ENCODE measurements at regions not wholly inside any gene's neighbourhood (a gene's known extent, or its start where the extent isn't known, plus 50 kb on each side); places are given as distances from the start of the nearest gene placed in this dataset.

DNA sequence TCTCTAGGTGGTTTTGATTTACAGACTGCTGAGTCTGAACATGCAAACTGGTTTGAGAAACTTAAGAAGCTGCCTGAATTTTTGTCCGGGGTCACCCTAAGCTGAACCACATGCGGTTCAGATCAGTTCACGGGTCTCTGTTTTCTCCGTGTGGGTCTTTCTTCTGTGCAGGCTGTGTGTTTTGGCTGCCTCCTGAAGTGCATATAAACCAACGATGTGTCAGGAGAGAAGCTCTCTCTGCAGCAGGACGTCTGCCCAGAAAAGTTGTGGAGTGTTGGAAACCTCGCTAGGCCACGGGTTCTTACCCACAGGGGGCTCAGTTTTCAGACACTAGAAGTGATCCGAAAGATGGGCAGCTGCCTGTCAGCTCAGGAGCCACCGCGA, 364.2 kb downstream of the IRX2 start:
- H3K4me1 ChIP-seq (ENCODE audit: control extremely low read depth in 1 of 4, control insufficient read depth in 4 of 4, insufficient read depth in 4 of 4, low read length in 3 of 4) = no peaks in the 10 kb centered on the region
- no peak overlapping the region for H3K27ac ChIP-seq (ENCODE audit: insufficient read depth in 1 of 2, low read depth in 1 of 2, low read length in 2 of 2, poor library complexity in 1 of 2, severe bottlenecking in 2 of 2)
- no peak overlapping the region for H3K4me3 ChIP-seq (ENCODE audit: control insufficient read depth in 1 of 7, extremely low read depth in 1 of 7, insufficient read depth in 4 of 7, low read depth in 2 of 7, low read length in 6 of 7)
- H3K36me3 ChIP-seq (ENCODE audit: control insufficient read depth in 4 of 4, insufficient read depth in 4 of 4, low read length in 3 of 4) = no peaks in the 10 kb centered on the region
- ChIA-PET POLR2A (no interaction called here), CTCF (no interaction called here)
- H3K9me3 ChIP-seq (ENCODE audit: control extremely low read depth in 1 of 5, control insufficient read depth in 4 of 5, insufficient read depth in 2 of 5, low read depth in 1 of 5, low read length in 4 of 5) = no peaks in the 10 kb centered on the region
- peaks cover 0 to 3% (median 0%) of the 10 kb centered on the region in 5 experiments for H3K27me3 ChIP-seq (replicated peaks in 2 of 5; ENCODE audit: control insufficient read depth in 4 of 5, insufficient read depth in 5 of 5, low read length in 4 of 5)
- no peak for DNase-seq
- WGBS (ENCODE audit: insufficient coverage) = 90% methylated on average over 11 of the region's 11 CpGs

GRCh38 chr5:2385818-2386217, 365.7 kb downstream of the IRX2 start:
- Histone ChIP-seq H3K4me1 (ENCODE audit: control extremely low read depth in 1 of 4, control insufficient read depth in 4 of 4, insufficient read depth in 4 of 4, low read length in 3 of 4) (no peaks in the 10 kb centered on the region), H3K36me3 (ENCODE audit: control insufficient read depth in 4 of 4, insufficient read depth in 4 of 4, low read length in 3 of 4) (no peaks in the 10 kb centered on the region), H3K27ac (ENCODE audit: insufficient read depth in 1 of 2, low read depth in 1 of 2, low read length in 2 of 2, poor library complexity in 1 of 2, severe bottlenecking in 2 of 2) (no peak overlapping the region), H3K27me3 (replicated peaks in 2 of 5; ENCODE audit: control insufficient read depth in 4 of 5, insufficient read depth in 5 of 5, low read length in 4 of 5) (peaks cover 0 to 3% (median 0%) of the 10 kb centered on the region in 5 experiments), H3K9me3 (ENCODE audit: control extremely low read depth in 1 of 5, control insufficient read depth in 4 of 5, insufficient read depth in 2 of 5, low read depth in 1 of 5, low read length in 4 of 5) (no peaks in the 10 kb centered on the region), H3K4me3 (ENCODE audit: control insufficient read depth in 1 of 7, extremely low read depth in 1 of 7, insufficient read depth in 4 of 7, low read depth in 2 of 7, low read length in 6 of 7) (no peak overlapping the region)
- CTCF ChIA-PET = no interaction called here
- no peak for DNase-seq
- WGBS (ENCODE audit: insufficient coverage) = 76% methylated on average over 2 of the region's 3 CpGs
- POLR2A ChIA-PET = no interaction called here

GRCh38 chr5:2383698-2384065, 367.8 kb downstream of the IRX2 start:
- H3K27me3 ChIP-seq (replicated peaks in 2 of 5; ENCODE audit: control insufficient read depth in 4 of 5, insufficient read depth in 5 of 5, low read length in 4 of 5) = peaks cover 0 to under 1% (median 0%) of the 10 kb centered on the region in 5 experiments
- H3K9me3 ChIP-seq (ENCODE audit: control extremely low read depth in 1 of 5, control insufficient read depth in 4 of 5, insufficient read depth in 2 of 5, low read depth in 1 of 5, low read length in 4 of 5) = peaks cover 0 to 1% (median 0%) of the 10 kb centered on the region in 5 experiments
- ChIA-PET CTCF (no interaction called here), POLR2A (no interaction called here)
- WGBS (ENCODE audit: insufficient coverage) = 67% methylated on average over 10 of the region's 10 CpGs
- no peak overlapping the region for H3K4me3 ChIP-seq (ENCODE audit: control insufficient read depth in 1 of 7, extremely low read depth in 1 of 7, insufficient read depth in 4 of 7, low read depth in 2 of 7, low read length in 6 of 7)
- H3K4me1 ChIP-seq (ENCODE audit: control extremely low read depth in 1 of 4, control insufficient read depth in 4 of 4, insufficient read depth in 4 of 4, low read length in 3 of 4) = no peaks in the 10 kb centered on the region
- H3K36me3 ChIP-seq (ENCODE audit: control insufficient read depth in 4 of 4, insufficient read depth in 4 of 4, low read length in 3 of 4) = no peaks in the 10 kb centered on the region
- DNase-seq = no peak
- H3K27ac ChIP-seq (ENCODE audit: insufficient read depth in 1 of 2, low read depth in 1 of 2, low read length in 2 of 2, poor library complexity in 1 of 2, severe bottlenecking in 2 of 2) = no peak overlapping the region

DNA sequence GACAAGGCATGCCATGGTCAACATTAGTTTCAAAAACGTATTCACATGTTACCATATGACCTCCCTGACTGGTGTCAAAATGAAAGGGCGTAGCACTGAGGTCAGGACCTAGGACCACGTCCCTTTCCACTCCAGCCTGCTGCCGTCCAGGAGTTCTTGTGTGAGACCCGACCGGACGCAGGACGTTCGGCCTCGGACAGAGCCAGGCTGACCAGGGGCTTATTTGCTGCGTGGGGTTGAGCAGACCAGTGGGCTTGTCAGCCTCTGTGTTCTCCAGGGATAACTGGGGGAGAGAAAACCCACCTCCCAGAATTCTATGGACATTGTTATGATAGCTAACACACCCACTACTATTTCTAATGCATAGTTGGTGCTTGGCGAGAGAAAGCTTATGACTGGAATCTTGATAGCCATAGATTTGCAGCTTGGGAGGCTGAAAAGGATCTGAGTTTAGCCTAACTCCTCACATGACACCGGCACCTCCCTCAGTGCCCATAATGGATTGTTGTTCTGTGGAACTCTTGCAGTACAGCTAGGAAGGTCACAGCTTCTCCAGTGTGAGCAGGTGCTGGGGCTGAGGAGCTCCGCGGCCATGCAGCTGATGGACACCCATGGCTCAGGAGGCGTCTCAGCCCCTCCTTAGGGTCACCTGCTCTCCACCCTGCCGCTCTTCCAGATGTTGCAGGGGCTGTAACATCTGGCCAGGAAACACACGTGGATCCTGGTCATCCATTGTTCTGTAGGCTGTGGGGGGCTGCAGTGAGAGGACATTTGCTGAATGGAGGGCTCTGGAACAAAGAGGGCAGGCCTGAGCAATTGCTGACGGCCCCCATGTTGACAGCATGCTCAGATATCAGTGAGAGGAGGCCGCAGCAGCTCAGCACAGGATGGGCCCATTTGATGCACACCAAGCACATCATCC, 368.4 kb downstream of the IRX2 start:
- WGBS (ENCODE audit: insufficient coverage) = 77% methylated on average over 17 of the region's 20 CpGs
- Histone ChIP-seq H3K9me3 (ENCODE audit: control extremely low read depth in 1 of 5, control insufficient read depth in 4 of 5, insufficient read depth in 2 of 5, low read depth in 1 of 5, low read length in 4 of 5) (peaks cover 0 to 1% (median 0%) of the 10 kb centered on the region in 5 experiments), H3K27me3 (replicated peaks in 2 of 5; ENCODE audit: control insufficient read depth in 4 of 5, insufficient read depth in 5 of 5, low read length in 4 of 5) (no peaks in the 10 kb centered on the region), H3K27ac (ENCODE audit: insufficient read depth in 1 of 2, low read depth in 1 of 2, low read length in 2 of 2, poor library complexity in 1 of 2, severe bottlenecking in 2 of 2) (no peak overlapping the region), H3K36me3 (ENCODE audit: control insufficient read depth in 4 of 4, insufficient read depth in 4 of 4, low read length in 3 of 4) (no peaks in the 10 kb centered on the region), H3K4me1 (ENCODE audit: control extremely low read depth in 1 of 4, control insufficient read depth in 4 of 4, insufficient read depth in 4 of 4, low read length in 3 of 4) (no peaks in the 10 kb centered on the region), H3K4me3 (ENCODE audit: control insufficient read depth in 1 of 7, extremely low read depth in 1 of 7, insufficient read depth in 4 of 7, low read depth in 2 of 7, low read length in 6 of 7) (no peak overlapping the region)
- no peak for DNase-seq
- CTCF ChIA-PET = no interaction called here
- POLR2A ChIA-PET = no interaction called here

DNA sequence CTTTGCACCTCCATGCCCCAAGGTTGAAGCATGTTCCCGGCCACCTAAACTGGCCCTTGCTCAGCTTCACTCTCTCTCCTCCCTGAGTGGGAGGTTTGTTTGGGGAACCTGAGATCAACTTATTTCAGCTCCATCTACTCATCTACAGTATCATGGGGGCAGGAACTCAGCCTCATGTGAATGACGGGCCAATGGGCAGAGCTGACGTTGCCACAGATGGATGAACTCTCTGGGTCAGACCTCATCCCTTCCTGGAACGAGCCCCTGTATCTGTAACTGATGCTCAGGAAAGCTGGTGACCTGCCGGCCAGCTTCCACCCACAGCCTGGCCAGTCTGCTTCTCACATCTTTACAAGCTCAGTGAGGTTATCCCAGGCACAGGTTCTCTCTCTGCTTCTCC, 369.6 kb downstream of the IRX2 start:
- no peaks in the 10 kb centered on the region for H3K27me3 ChIP-seq (replicated peaks in 2 of 5; ENCODE audit: control insufficient read depth in 4 of 5, insufficient read depth in 5 of 5, low read length in 4 of 5)
- no peak for DNase-seq
- no peak overlapping the region for H3K4me3 ChIP-seq (ENCODE audit: control insufficient read depth in 1 of 7, extremely low read depth in 1 of 7, insufficient read depth in 4 of 7, low read depth in 2 of 7, low read length in 6 of 7)
- CTCF ChIA-PET = no interaction called here
- 96% methylated on average over 3 of the region's 5 CpGs for WGBS (ENCODE audit: insufficient coverage)
- peaks cover 0 to 1% (median 0%) of the 10 kb centered on the region in 5 experiments for H3K9me3 ChIP-seq (ENCODE audit: control extremely low read depth in 1 of 5, control insufficient read depth in 4 of 5, insufficient read depth in 2 of 5, low read depth in 1 of 5, low read length in 4 of 5)
- H3K27ac ChIP-seq (ENCODE audit: insufficient read depth in 1 of 2, low read depth in 1 of 2, low read length in 2 of 2, poor library complexity in 1 of 2, severe bottlenecking in 2 of 2) = no peak overlapping the region
- H3K4me1 ChIP-seq (ENCODE audit: control extremely low read depth in 1 of 4, control insufficient read depth in 4 of 4, insufficient read depth in 4 of 4, low read length in 3 of 4) = no peaks in the 10 kb centered on the region
- POLR2A ChIA-PET = no interaction called here
- H3K36me3 ChIP-seq (ENCODE audit: control insufficient read depth in 4 of 4, insufficient read depth in 4 of 4, low read length in 3 of 4) = no peaks in the 10 kb centered on the region

- POLR2A ChIA-PET = no interaction called here
Measured at GRCh38 chr5:2381070-2381469, 370.4 kb downstream of the IRX2 start.

DNA sequence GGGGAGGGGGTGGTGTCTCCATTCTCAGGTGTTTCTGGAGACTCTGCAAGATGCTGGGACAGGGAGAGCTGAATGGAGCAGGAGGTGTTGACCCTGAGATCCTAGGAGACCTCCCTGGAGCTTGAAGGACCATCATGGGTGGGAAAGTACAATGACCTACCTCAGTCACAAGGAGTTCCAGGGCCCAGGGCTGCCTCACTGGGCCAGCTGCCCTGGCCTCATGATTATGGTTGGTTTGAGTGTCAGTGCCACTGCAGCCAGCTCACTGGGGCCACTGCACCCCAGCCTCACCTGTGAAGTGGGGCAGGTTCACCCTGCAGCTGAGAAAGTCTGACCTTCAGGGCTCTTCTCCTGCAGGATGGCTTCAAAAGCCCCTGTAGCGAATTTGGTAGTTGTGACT, 372.5 kb downstream of the IRX2 start:
- Histone ChIP-seq H3K27ac (ENCODE audit: insufficient read depth in 1 of 2, low read depth in 1 of 2, low read length in 2 of 2, poor library complexity in 1 of 2, severe bottlenecking in 2 of 2) (no peak overlapping the region), H3K36me3 (ENCODE audit: control insufficient read depth in 4 of 4, insufficient read depth in 4 of 4, low read length in 3 of 4) (no peaks in the 10 kb centered on the region), H3K27me3 (replicated peaks in 2 of 5; ENCODE audit: control insufficient read depth in 4 of 5, insufficient read depth in 5 of 5, low read length in 4 of 5) (no peaks in the 10 kb centered on the region), H3K4me1 (ENCODE audit: control extremely low read depth in 1 of 4, control insufficient read depth in 4 of 4, insufficient read depth in 4 of 4, low read length in 3 of 4) (no peaks in the 10 kb centered on the region), H3K4me3 (ENCODE audit: control insufficient read depth in 1 of 7, extremely low read depth in 1 of 7, insufficient read depth in 4 of 7, low read depth in 2 of 7, low read length in 6 of 7) (no peak overlapping the region), H3K9me3 (ENCODE audit: control extremely low read depth in 1 of 5, control insufficient read depth in 4 of 5, insufficient read depth in 2 of 5, low read depth in 1 of 5, low read length in 4 of 5) (peaks cover 0 to 1% (median 0%) of the 10 kb centered on the region in 5 experiments)
- POLR2A ChIA-PET = no interaction called here
- CTCF ChIA-PET = no interaction called here
- no peak for DNase-seq
- no CpG with 5 or more reads among the region's 1 CpG for WGBS (ENCODE audit: insufficient coverage)

More at GRCh38 chr5:2381070-2381469, 370.4 kb downstream of the IRX2 start:
- CTCF ChIA-PET = no interaction called here
- no peaks in the 10 kb centered on the region for H3K4me1 ChIP-seq (ENCODE audit: control extremely low read depth in 1 of 4, control insufficient read depth in 4 of 4, insufficient read depth in 4 of 4, low read length in 3 of 4)
- no peak overlapping the region for H3K4me3 ChIP-seq (ENCODE audit: control insufficient read depth in 1 of 7, extremely low read depth in 1 of 7, insufficient read depth in 4 of 7, low read depth in 2 of 7, low read length in 6 of 7)
- no peak for DNase-seq
- peaks cover 0 to 1% (median 0%) of the 10 kb centered on the region in 5 experiments for H3K9me3 ChIP-seq (ENCODE audit: control extremely low read depth in 1 of 5, control insufficient read depth in 4 of 5, insufficient read depth in 2 of 5, low read depth in 1 of 5, low read length in 4 of 5)
- H3K27ac ChIP-seq (ENCODE audit: insufficient read depth in 1 of 2, low read depth in 1 of 2, low read length in 2 of 2, poor library complexity in 1 of 2, severe bottlenecking in 2 of 2) = no peak overlapping the region
- H3K27me3 ChIP-seq (replicated peaks in 2 of 5; ENCODE audit: control insufficient read depth in 4 of 5, insufficient read depth in 5 of 5, low read length in 4 of 5) = no peaks in the 10 kb centered on the region
- WGBS (ENCODE audit: insufficient coverage) = 95% methylated on average over 7 of the region's 7 CpGs
- no peaks in the 10 kb centered on the region for H3K36me3 ChIP-seq (ENCODE audit: control insufficient read depth in 4 of 4, insufficient read depth in 4 of 4, low read length in 3 of 4)
